Heart right ventricle (tissue), 16 donors: ENCODE measurements at regions not wholly inside any gene's neighbourhood (a gene's known extent, or its start where the extent isn't known, plus 50 kb on each side); places are given as distances from the start of the nearest gene placed in this dataset.
A peak's percentile ranks its signal among the peaks of the same experiment; 100 is the strongest.

Experiments used
- ATAC-seq, 8 donors: fragments of 200-7000 bp; cut with Tn5 transposase; one replicate each; pipeline ENCODE4 v1.9.1; 2020; ENCODE audit warnings: mild to moderate bottlenecking in 8 of 8, moderate library complexity in 8 of 8, moderate number of reproducible peaks in 1 of 8
- DNase-seq, 2 donors: peaks; one replicate each; pipeline ENCODE4 v3.0.0-alpha.2; 2020
- H3K27ac ChIP-seq, 10 donors: fragments of 200-600 bp; sonication (generic) in 2 of 10; one replicate each; pipeline versions ENCODE4 v1.5.0 to v1.8.0; 2020 to 2022; ENCODE audit warnings: mild to moderate bottlenecking in 3 of 10
- H3K27me3 ChIP-seq, 7 donors: fragments of 200-600 bp; one replicate each; pipeline ENCODE4 v1.8.0; 2021 to 2022; ENCODE audit warnings: mild to moderate bottlenecking in 2 of 7
- H3K36me3 ChIP-seq, 9 donors: fragments of 200-600 bp; sonication (generic) in 1 of 9; one replicate each; pipeline versions ENCODE4 v1.5.0 to v1.8.0; 2020 to 2022; ENCODE audit warnings: mild to moderate bottlenecking in 2 of 9
- H3K4me1 ChIP-seq, 9 donors: fragments of 200-600 bp; sonication (generic) in 1 of 9; one replicate each; pipeline versions ENCODE4 v1.5.0 to v1.8.0; 2020 to 2022; ENCODE audit warnings: mild to moderate bottlenecking in 4 of 9
- H3K4me3 ChIP-seq, 10 donors: fragments of 200-600 bp; sonication (generic) in 2 of 10; one replicate each; pipeline versions ENCODE4 v1.5.0 to v1.8.0; 2020 to 2022; ENCODE audit warnings: mild to moderate bottlenecking in 7 of 10, moderate library complexity in 2 of 10
- H3K9me3 ChIP-seq, 11 donors: fragments of 200-600 bp in 10 of 11; sonication (generic) in 2 of 11; one replicate each; pipeline versions ENCODE4 v1.5.0 to v1.8.0; 2013 to 2022; ENCODE audit warnings: mild to moderate bottlenecking in 2 of 11, control low read depth in 1 of 11, moderate library complexity in 1 of 11
- WGBS, 2 donors: extraction: QIAGEN DNeasy Blood & Tissue Kit; methylation state at CpG; one replicate each; pipeline ENCODE4 v1.1.7; 2013; ENCODE audit warnings: inconsistent platforms in 1 of 2; 5-methylcytosine and 5-hydroxymethylcytosine counted together
- intact Hi-C, 10 donors: fragments of 100-400 bp; cut with DNase I; formaldehyde crosslinking; loops; one replicate each; pipeline versions ENCODE4 v1.11.1 to v1.14.2; 2022
- TF ChIP-seq, protein P1 (sequence below), 9 donors: fragments of 200-600 bp; sonication (generic) in 2 of 9; IDR thresholded peaks; one replicate each; pipeline versions ENCODE4 v1.5.0 to v1.8.0; 2021 to 2022; ENCODE audit warnings: antibody characterized with exemption in 9 of 9, mild to moderate bottlenecking in 5 of 9, moderate library complexity in 1 of 9
- donor health status: Arrhythmogenic right ventricular cardiomyopathy.
- donor health status: ischemic (EF 13 %, LVEDD 7.1; RV severe dilation, severe dysfunction).
- donor health status: healthy with polysubstance abuse.
- donor health status: DM: no; HTN: yes; CAD: no.
- donor health status: DM: no; HTN: no; CAD: no.
- donor health status: ischemic (EF 25% LVEDD 6.9; RV normal size, moderate dysfunction).
- donor health status: ischemic (EF 25% LVEDD 5.7; RV mildly dilated, moderate dysfunction).
- donor health status: healthy.
- donor health status: DM: yes; HTN: yes; CAD: no.
- donor health status: Ischemic cardiomyopathy.
- donor health status: ischemic (EF 35%, LVEDD 5.7; RV mildly dilated, moderate dysfunction).
- donor health status: nonischemic (EF 11% LVEDD 7.7; RV severe dilation, severe dysfunction).
- donor health status: DM: yes; HTN: yes; CAD: no.
- donor health status: PGD.
- donor health status: ischemic (EF 29% LVEDD 5.4; RV normal size, mild dysfunction).
- donor health status: nonischemic (EF 23%, LVEDD 6.1; RV moderate dilation, normal function).

DNA sequence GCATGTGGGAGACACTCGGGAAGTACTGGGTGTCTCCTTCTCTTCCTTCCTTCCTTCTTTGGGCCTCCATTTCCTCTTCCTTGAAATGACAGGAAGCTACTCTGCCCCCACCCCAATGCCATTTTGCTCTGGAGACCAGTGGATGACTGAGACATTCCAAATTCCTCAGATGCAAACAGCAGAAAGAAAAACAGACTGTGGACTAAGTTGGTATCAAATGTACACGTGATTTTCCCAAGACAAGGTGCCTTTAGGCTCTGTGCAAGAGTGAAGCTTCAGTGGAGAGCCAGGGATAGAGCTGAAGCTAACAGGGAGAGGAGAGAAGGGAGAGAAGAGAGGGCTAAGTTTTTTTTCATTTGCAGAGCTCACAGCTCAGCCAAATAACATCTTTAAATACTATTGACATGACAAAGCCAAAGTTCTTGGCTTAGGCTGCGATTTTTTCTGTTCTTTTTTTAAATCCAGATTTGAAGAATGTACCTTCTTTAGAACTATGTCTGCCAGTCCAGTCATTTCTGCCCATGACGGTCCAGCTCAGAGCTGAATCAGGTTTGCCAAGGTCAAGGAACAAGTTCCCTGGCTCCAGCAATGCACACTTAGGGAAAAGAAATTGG is 84.5 kb upstream of the LCLAT1 start:
- TF ChIP-seq, protein P1, sequence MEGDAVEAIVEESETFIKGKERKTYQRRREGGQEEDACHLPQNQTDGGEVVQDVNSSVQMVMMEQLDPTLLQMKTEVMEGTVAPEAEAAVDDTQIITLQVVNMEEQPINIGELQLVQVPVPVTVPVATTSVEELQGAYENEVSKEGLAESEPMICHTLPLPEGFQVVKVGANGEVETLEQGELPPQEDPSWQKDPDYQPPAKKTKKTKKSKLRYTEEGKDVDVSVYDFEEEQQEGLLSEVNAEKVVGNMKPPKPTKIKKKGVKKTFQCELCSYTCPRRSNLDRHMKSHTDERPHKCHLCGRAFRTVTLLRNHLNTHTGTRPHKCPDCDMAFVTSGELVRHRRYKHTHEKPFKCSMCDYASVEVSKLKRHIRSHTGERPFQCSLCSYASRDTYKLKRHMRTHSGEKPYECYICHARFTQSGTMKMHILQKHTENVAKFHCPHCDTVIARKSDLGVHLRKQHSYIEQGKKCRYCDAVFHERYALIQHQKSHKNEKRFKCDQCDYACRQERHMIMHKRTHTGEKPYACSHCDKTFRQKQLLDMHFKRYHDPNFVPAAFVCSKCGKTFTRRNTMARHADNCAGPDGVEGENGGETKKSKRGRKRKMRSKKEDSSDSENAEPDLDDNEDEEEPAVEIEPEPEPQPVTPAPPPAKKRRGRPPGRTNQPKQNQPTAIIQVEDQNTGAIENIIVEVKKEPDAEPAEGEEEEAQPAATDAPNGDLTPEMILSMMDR (IDR thresholded peaks at IDR 0.05) = no peak
- H3K4me3 ChIP-seq = no peak overlapping the region

DNA sequence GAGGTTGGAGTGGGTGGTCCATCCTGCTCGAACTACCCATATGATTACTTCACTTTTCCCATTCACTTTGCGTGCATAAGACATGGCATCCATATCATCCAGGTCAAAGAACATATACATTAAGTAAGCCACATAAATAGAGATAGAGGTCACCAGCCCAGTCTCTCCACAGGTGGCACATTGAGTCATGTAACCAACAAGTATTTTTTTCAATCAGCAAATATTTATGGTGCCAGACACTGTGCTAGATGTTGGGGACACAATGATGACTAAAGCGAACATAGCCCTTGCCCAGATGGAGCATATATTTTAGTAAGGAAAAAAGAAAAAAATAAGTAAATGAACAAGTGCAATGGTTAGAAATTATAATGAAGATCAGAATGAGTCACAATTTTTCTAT is 83.6 kb upstream of the LCLAT1 start:
- Histone ChIP-seq H3K4me1 (peaks cover 18 to 83% (median 59%) of the 10 kb centered on the region in 9 donors), H3K4me3 (no peak overlapping the region), H3K36me3 (no peaks in the 10 kb centered on the region), H3K9me3 (no peaks in the 10 kb centered on the region), H3K27ac (peak overlapping the region in 4 of 10 donors; percentile 70 to 88 (median 75)), H3K27me3 (no peaks in the 10 kb centered on the region)
- TF ChIP-seq, protein P1 (IDR thresholded peaks at IDR 0.05) = no peak
- no peak for DNase-seq
- WGBS, 2 donors = 96 to 97% methylated on average over 3 of the region's 3 CpGs
- ATAC-seq = no peak
- intact Hi-C loops = loop anchor here in 6 of 10 donors (5.0 kb wide), 2 partner anchors 44 to 74 kb away; no protein-coding TSS in a partner anchor

More for the DNA sequence above, 84.5 kb upstream of the LCLAT1 start:
- DNase-seq (no peak), ATAC-seq (no peak)
- Histone ChIP-seq H3K36me3 (no peaks in the 10 kb centered on the region), H3K27me3 (no peaks in the 10 kb centered on the region), H3K9me3 (no peaks in the 10 kb centered on the region), H3K27ac (peak overlapping the region; percentile 34 to 88 (median 78)), H3K4me1 (peaks cover 18 to 80% (median 59%) of the 10 kb centered on the region in 9 donors)
- WGBS, 2 donors = 21 to 26% methylated on average over 4 of the region's 4 CpGs
- intact Hi-C loops = loop anchor here in 6 of 10 donors (5.0 kb wide), 2 partner anchors 45 to 75 kb away; no protein-coding TSS in a partner anchor

DNA sequence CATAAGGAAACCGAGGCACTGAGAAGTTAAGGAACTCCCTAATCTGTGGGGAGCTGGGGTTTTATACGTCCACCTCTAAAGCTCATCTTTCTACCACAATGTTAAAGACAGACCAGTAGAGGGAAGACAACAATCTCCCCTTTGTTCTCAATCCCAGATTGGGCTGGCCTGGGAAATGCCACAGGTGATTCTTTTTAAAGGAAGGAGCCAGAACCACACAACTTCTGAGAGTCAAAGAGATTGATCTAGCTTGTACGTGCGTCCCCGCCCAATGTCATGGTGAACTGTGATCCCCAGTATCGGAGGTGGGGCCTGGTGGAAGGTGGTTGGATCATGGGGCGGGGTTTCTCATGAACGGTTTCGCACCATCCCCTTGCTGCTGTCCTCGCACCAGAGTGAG is 81.8 kb upstream of the LCLAT1 start:
- H3K36me3 ChIP-seq = no peaks in the 10 kb centered on the region
- H3K9me3 ChIP-seq = no peaks in the 10 kb centered on the region
- peaks cover 17 to 68% (median 44%) of the 10 kb centered on the region in 9 donors for H3K4me1 ChIP-seq
- peak overlapping the region in 4 of 10 donors; percentile 26 to 83 (median 60) for H3K27ac ChIP-seq
- 95% methylated on average over 10 of the region's 10 CpGs for WGBS, 2 donors
- intact Hi-C loops = no loop called here
- no peak for ATAC-seq
- no peaks in the 10 kb centered on the region for H3K27me3 ChIP-seq
- no peak for DNase-seq
- H3K4me3 ChIP-seq = no peak overlapping the region
- TF ChIP-seq, protein P1 (IDR thresholded peaks at IDR 0.05) = no peak

DNA sequence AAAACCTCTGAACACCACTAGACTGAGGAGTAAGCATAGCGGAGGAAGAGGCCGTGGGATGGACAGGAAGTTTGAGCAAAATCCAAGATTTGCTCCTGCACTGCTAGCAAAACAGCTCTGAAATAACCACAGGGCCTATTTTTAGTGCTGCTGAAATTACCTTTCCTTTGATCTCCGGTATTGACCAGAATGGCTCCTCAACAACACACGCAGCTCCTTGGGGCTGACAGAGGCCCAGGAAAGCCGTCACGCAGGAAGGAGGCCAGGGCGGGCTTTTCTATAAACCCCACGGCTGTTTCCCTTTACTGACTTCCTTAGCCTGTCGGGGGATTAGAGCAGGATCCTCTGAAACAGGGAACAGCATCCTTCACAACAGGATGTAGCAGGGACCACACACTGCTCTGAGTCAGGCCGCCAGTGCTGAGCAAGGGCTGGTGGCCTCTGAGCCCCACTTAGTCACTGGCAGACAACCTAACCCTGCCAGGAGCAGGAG is 80.8 kb upstream of the LCLAT1 start:
- no peak overlapping the region for H3K4me3 ChIP-seq
- intact Hi-C loops = no loop called here
- 45 to 59% methylated on average over 10 of the region's 10 CpGs for WGBS, 2 donors
- no peaks in the 10 kb centered on the region for H3K36me3 ChIP-seq
- no peaks in the 10 kb centered on the region for H3K27me3 ChIP-seq
- TF ChIP-seq, protein P1 (IDR thresholded peaks at IDR 0.05) = no peak
- H3K4me1 ChIP-seq = peaks cover 10 to 58% (median 34%) of the 10 kb centered on the region in 9 donors
- H3K27ac ChIP-seq = peak overlapping the region in 9 of 10 donors; percentile 35 to 83 (median 61)
- no peaks in the 10 kb centered on the region for H3K9me3 ChIP-seq
- peak; percentile 18 to 88 (median 57) for ATAC-seq
- peak in 1 of 2 donors; percentile 52 for DNase-seq
